ENCODE measurements at regions not wholly inside any gene's neighbourhood (a gene's known extent, or its start where the extent isn't known, plus 50 kb on each side); places are given as distances from the start of the nearest gene placed in this dataset.
"Not testable (repeated sequence)": the region's sequence is repeated elsewhere in the genome, so short reads cannot be mapped to it uniquely, and the experiment has no call there.

GRCh38 chr2:10183146-10183675 is 60.7 kb downstream of the RRM2 start:
- no peak for DNase-seq

GRCh38 chr2:10184421-10184820 is 61.9 kb downstream of the RRM2 start:
- DNase-seq: no peak

- DNase-seq: no peak
Observed at GRCh38 chr2:10185046-10185445, 62.5 kb downstream of the RRM2 start.

GRCh38 chr2:10185755-10186154 is 63.2 kb downstream of the RRM2 start:
- no peak for DNase-seq

- DNase-seq: no peak
Observed at GRCh38 chr2:10186868-10187535, 64.5 kb downstream of the RRM2 start.

GRCh38 chr2:10187661-10188060 is 65.1 kb downstream of the RRM2 start:
- no peak for DNase-seq

GRCh38 chr2:10188211-10188610 is 65.7 kb downstream of the RRM2 start:
- peak in 1 of 3 donors; percentile 18 for DNase-seq

GRCh38 chr2:10188729-10189305 is 66.3 kb downstream of the RRM2 start:
- DNase-seq: no peak

GRCh38 chr2:10190255-10190654 is 67.7 kb downstream of the RRM2 start:
- DNase-seq: no peak

GRCh38 chr2:10190737-10191532 is 68.4 kb downstream of the RRM2 start:
- no peak for DNase-seq

GRCh38 chr2:10191554-10191953 is 69.0 kb downstream of the RRM2 start:
- no peak for DNase-seq

GRCh38 chr2:10192392-10193015 is 70.0 kb downstream of the RRM2 start:
- DNase-seq: no peak

GRCh38 chr2:10193276-10193795 is 70.8 kb downstream of the RRM2 start:
- DNase-seq: no peak

- no peak for DNase-seq
Observed at GRCh38 chr2:10193851-10194820, 71.6 kb downstream of the RRM2 start.

GRCh38 chr2:10195278-10196109 is 73.0 kb downstream of the RRM2 start:
- no peak for DNase-seq

- no peak for DNase-seq
Observed at GRCh38 chr2:10196110-10196892, 73.8 kb downstream of the RRM2 start.

GRCh38 chr2:10196948-10197696 is 74.6 kb downstream of the RRM2 start:
- no peak for DNase-seq

- no peak for DNase-seq
Observed at GRCh38 chr2:10197697-10198076, 75.1 kb downstream of the RRM2 start.

- DNase-seq: not testable (repeated sequence)
Observed at GRCh38 chr2:10198482-10198881, 75.9 kb downstream of the RRM2 start.
